HepG2 (cell line): ENCODE measurements at regions not wholly inside any gene's neighbourhood (a gene's known extent, or its start where the extent isn't known, plus 50 kb on each side); places are given as distances from the start of the nearest gene placed in this dataset.
A peak's percentile ranks its signal among the peaks of the same experiment; 100 is the strongest.

Experiments used
- FOXM1 ChIP-seq: sonication (generic); formaldehyde crosslinking; IDR thresholded peaks from 2 replicates; pipeline ENCODE4 v1.5.0; 2020; ENCODE audit warnings: missing genetic modification reagents
- HMGXB4 ChIP-seq, 2 experiments: sonication (generic) in 1 of 2; formaldehyde crosslinking in 1 of 2; IDR thresholded peaks; 2 replicates each; pipeline versions ENCODE4 v1.4.0 to v1.6.1; 2018 to 2020; ENCODE audit warnings: missing genetic modification reagents in 2 of 2, borderline replicate concordance in 1 of 2, low read depth in 1 of 2, mild to moderate bottlenecking in 1 of 2, missing biosample characterization in 1 of 2
- IKZF4 ChIP-seq: sonication (generic); formaldehyde crosslinking; IDR thresholded peaks from 2 replicates; pipeline ENCODE4 v1.5.1; 2020; ENCODE audit warnings: borderline replicate concordance, mild to moderate bottlenecking, low read depth, missing genetic modification reagents; ENCODE audit errors: not compliant biosample characterization
- KDM5A ChIP-seq: fragments of 200-600 bp; sonication (generic); IDR thresholded peaks from 2 replicates; pipeline ENCODE4 v1.7.0; 2018; ENCODE audit warnings: antibody characterized with exemption, mild to moderate bottlenecking, low read length, borderline replicate concordance
- REL ChIP-seq: sonication (generic); formaldehyde crosslinking; conservative IDR thresholded peaks from 2 replicates; pipeline ENCODE4 v1.8.0; 2022; ENCODE audit warnings: mild to moderate bottlenecking, missing genetic modification reagents, moderate library complexity
- REPIN1 ChIP-seq: sonication (generic); formaldehyde crosslinking; IDR thresholded peaks from 2 replicates; pipeline ENCODE4 v1.8.0; 2022; ENCODE audit warnings: missing genetic modification reagents, low read depth, mild to moderate bottlenecking, borderline replicate concordance
- RERE ChIP-seq: IDR thresholded peaks from 2 replicates; pipeline ENCODE4 v1.6.1; 2016; ENCODE audit warnings: low read depth, missing genetic modification reagents, missing compliant biosample characterization
- ZFP1 ChIP-seq: IDR thresholded peaks from 2 replicates; pipeline ENCODE4 v1.6.1; 2016
- ZNF160 ChIP-seq: sonication (generic); formaldehyde crosslinking; IDR thresholded peaks from 2 replicates; pipeline ENCODE4 v1.8.0; 2022; ENCODE audit warnings: mild to moderate bottlenecking, inconsistent platforms, missing genetic modification reagents
- ZNF337 ChIP-seq: sonication (generic); formaldehyde crosslinking; IDR thresholded peaks from 2 replicates; pipeline ENCODE4 v1.5.1; 2020; ENCODE audit warnings: missing genetic modification reagents, low read depth, mild to moderate bottlenecking, borderline replicate concordance
- ZNF543 ChIP-seq: sonication (generic); formaldehyde crosslinking; IDR thresholded peaks from 2 replicates; pipeline ENCODE4 v1.4.0; 2020; ENCODE audit warnings: mild to moderate bottlenecking, missing genetic modification reagents
- ZNF564 ChIP-seq: sonication (generic); formaldehyde crosslinking; IDR thresholded peaks from 2 replicates; pipeline ENCODE4 v1.8.1; 2023; ENCODE audit warnings: mild to moderate bottlenecking, missing genetic modification reagents
- ZNF672 ChIP-seq: sonication (generic); formaldehyde crosslinking; IDR thresholded peaks from 2 replicates; pipeline ENCODE4 v1.8.1; 2022; ENCODE audit warnings: missing genetic modification reagents
- TF ChIP-seq, protein P1 (sequence below): fragments of 450-650 bp; IDR thresholded peaks from 2 replicates; pipeline ENCODE4 v1.6.1; 2017; ENCODE audit warnings: mild to moderate bottlenecking
- TF ChIP-seq, protein P2 (sequence below): sonication (generic); formaldehyde crosslinking; IDR thresholded peaks from 2 replicates; pipeline ENCODE4 v1.4.0; 2020; ENCODE audit warnings: low read depth, mild to moderate bottlenecking, missing genetic modification reagents

DNA sequence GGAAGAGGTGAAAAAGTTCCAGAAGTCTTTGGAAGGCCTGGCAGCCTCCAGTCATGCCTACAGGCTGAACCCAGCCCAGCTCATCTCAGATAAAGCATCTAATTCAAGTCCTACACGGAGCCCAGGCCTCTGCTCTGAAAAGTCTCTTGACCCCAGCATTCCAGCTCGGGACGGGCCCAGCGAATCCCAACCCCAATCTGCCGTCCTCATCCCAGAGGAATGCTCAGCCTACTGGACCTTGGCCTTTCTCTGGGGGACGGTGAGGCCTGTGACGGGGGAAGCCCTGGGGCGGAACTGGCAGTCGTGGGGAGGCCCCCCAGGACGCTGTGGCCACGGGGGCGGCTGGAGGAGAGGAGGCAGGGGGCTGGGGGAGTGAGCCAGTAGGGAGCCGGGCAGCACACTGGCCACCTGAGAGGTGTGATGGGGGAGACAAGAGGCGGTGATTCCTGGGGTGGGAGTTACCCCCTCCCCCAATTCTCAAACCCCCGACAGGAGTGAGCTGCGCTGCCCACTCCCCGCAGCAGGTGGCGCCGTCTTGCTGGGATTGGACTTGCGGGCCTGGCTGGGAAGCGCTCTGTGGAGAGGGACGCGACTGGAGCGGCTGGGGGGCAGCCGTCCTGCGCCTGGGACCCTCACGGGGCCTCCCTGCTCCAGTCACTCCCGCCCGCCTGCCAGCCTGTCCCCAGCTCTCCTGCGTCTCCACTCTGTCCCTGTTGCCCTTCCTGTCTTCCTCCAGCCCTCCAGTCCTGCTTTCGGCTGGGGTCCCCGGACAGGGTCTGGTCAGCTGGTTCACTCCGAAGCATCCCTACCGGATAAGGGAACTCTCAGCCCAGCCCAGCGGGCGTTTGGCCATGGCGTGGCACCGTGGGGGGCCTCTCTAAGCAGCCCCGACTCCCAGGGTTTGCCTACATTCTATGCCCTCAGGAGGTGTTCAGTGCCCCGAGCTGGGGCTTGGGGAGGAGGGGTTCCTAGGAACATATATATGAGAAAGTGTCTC is 182.6 kb upstream of the HAAO start (continued):
- TF ChIP-seq HMGXB4 (CRISPR knock-in tag; IDR thresholded peaks at IDR 0.05; ENCODE audit: borderline replicate concordance in 1 of 2, low read depth in 1 of 2) (peak; percentile 88 to 94; a peak in 3 of 4 replicates), RERE (CRISPR knock-in tag) (peak; percentile 70; the same call in 1 of the 2 replicates), ZNF160 (CRISPR knock-in tag) (no peak; the same call in 1 of the 2 replicates), KDM5A (peak; percentile 59; the same call in 1 of the 2 replicates), ZNF337 (peak; percentile 90; the same call in 1 of the 2 replicates), IKZF4 (CRISPR knock-in tag) (no peak), REL (CRISPR knock-in tag) (0 out of 2 replicates have a peak, but pooled peaks have one; percentile 30), ZNF543 (peak; percentile 90), ZNF672 (no peak), REPIN1 (CRISPR knock-in tag) (peak; percentile 95), FOXM1 (no peak), ZFP1 (peak; percentile 65; the same call in 1 of the 2 replicates), ZNF564 (peak; percentile 67; the same call in 1 of the 2 replicates)
- TF ChIP-seq, protein P1, sequence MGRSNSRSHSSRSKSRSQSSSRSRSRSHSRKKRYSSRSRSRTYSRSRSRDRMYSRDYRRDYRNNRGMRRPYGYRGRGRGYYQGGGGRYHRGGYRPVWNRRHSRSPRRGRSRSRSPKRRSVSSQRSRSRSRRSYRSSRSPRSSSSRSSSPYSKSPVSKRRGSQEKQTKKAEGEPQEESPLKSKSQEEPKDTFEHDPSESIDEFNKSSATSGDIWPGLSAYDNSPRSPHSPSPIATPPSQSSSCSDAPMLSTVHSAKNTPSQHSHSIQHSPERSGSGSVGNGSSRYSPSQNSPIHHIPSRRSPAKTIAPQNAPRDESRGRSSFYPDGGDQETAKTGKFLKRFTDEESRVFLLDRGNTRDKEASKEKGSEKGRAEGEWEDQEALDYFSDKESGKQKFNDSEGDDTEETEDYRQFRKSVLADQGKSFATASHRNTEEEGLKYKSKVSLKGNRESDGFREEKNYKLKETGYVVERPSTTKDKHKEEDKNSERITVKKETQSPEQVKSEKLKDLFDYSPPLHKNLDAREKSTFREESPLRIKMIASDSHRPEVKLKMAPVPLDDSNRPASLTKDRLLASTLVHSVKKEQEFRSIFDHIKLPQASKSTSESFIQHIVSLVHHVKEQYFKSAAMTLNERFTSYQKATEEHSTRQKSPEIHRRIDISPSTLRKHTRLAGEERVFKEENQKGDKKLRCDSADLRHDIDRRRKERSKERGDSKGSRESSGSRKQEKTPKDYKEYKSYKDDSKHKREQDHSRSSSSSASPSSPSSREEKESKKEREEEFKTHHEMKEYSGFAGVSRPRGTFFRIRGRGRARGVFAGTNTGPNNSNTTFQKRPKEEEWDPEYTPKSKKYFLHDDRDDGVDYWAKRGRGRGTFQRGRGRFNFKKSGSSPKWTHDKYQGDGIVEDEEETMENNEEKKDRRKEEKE, result no peak
- TF ChIP-seq, protein P2, sequence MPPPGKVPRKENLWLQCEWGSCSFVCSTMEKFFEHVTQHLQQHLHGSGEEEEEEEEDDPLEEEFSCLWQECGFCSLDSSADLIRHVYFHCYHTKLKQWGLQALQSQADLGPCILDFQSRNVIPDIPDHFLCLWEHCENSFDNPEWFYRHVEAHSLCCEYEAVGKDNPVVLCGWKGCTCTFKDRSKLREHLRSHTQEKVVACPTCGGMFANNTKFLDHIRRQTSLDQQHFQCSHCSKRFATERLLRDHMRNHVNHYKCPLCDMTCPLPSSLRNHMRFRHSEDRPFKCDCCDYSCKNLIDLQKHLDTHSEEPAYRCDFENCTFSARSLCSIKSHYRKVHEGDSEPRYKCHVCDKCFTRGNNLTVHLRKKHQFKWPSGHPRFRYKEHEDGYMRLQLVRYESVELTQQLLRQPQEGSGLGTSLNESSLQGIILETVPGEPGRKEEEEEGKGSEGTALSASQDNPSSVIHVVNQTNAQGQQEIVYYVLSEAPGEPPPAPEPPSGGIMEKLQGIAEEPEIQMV (CRISPR knock-in tag), result peak; percentile 17; the same call in 1 of the 2 replicates
